ENCODE measurements at regions not wholly inside any gene's neighbourhood (a gene's known extent, or its start where the extent isn't known, plus 50 kb on each side); places are given as distances from the start of the nearest gene placed in this dataset.
"Not testable (repeated sequence)": the region's sequence is repeated elsewhere in the genome, so short reads cannot be mapped to it uniquely, and the experiment has no call there.

GRCh38 chr16:87206646-87207451 lies 110.3 kb downstream of the C16orf95 start:
- DNase-seq (no peak), ATAC-seq (no peak)
- intact Hi-C loops (cut with DNase I, micrococcal nuclease), result no loop called here

DNA sequence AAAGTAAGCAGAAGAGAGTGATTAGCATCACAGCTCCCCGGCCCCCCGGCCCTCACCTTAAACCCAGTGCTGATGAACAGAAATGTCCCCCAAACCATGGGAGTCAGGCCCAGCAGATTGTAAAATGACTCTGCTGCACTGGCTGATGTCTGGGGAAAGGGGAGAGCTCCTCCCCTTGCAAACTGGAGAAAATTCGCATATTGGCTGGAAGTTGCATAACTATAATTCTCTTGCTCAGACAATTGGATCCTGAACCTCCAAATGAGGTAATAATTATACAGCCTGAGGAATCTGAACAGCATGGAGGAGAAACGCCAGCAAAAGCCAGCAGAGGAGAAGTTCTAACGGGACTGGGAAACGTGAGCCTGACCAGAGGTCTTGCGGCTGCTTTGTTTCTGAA lies 109.7 kb downstream of the C16orf95 start:
- ATAC-seq (no peak), DNase-seq (no peak)
- intact Hi-C loops (cut with DNase I, micrococcal nuclease), result no loop called here

GRCh38 chr16:87207965-87208364 lies 109.2 kb downstream of the C16orf95 start:
- DNase-seq (no peak), ATAC-seq (no peak)
- intact Hi-C loops (cut with DNase I, micrococcal nuclease), result no loop called here

DNA sequence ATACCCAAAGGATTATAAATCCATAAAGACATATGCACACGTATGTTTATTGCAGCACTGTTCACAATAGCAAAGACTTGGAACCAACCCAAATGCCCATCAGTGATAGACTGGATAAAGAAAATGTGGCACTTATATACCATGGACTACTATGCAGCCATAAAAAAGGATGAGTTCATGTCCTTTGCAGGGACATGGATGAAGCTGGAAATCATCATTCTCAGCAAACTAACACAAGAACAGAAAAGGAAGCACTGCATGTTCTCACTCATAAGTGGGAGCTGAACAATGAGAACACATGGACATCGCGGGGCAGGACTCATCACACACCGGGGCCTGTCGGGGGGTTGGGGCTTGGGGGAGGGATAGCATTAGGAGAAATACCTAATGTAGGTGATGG lies 108.2 kb downstream of the C16orf95 start:
- ATAC-seq; intact Hi-C loops (cut with DNase I, micrococcal nuclease); DNase-seq: not testable (repeated sequence)

DNA sequence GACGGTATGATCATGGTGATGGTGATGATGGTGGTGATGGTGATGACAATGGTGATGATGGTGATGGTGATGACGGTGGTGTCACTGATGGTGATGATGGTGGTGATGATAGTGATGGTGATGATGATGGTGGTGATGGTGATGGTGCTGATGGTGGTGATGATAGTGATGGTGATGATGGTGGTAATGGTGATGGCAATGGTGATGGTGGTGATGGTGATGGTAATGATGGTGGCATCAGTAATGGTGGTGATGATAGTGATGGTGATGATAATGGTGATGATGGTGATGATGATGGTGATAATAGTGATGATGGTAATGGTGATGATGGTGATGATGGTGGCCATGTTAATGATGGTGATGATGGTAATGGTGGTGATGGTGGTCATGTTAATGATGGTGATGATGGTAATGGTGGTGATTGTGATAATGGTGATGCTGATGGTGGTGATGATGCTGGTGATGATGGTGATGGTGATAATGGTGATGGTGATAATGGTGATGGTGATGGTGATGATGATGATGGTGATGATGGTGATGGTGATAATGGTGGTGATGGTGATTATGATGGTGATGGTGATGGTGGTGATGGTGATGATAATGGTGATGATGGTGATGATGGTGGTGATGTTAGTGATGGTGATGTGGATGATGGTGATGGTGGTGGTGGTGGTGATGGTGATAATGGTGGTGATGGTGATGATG lies 107.2 kb downstream of the C16orf95 start:
- ATAC-seq, result no peak
- intact Hi-C loops (cut with DNase I, micrococcal nuclease), result loop anchor here in 1 of 2 donors (10.0 kb wide), 1 partner anchor 65 kb away; no protein-coding TSS in a partner anchor
- no peak for DNase-seq

DNA sequence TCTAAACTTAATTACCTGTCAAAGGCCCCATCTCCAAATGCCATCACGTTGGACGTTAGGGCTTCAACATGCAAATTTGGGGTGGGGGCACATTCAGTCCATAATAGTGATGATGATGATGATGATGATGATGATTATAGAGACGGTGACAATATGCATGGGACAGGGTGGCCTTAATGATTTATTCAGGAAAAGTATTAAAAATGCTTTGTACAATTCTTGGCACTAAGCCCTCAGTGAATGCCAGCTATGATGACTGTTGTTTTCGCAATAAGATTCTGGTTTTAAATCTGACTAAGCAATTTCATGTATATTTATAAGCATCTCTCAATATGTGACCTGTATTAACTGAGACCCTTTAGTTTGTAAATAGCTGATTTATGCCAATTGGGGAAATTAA lies 106.3 kb downstream of the C16orf95 start:
- intact Hi-C loops (cut with DNase I, micrococcal nuclease), result loop anchor here in 1 of 2 donors (10.0 kb wide), 1 partner anchor 64 kb away; no protein-coding TSS in a partner anchor
- DNase-seq, result no peak
- no peak for ATAC-seq

DNA sequence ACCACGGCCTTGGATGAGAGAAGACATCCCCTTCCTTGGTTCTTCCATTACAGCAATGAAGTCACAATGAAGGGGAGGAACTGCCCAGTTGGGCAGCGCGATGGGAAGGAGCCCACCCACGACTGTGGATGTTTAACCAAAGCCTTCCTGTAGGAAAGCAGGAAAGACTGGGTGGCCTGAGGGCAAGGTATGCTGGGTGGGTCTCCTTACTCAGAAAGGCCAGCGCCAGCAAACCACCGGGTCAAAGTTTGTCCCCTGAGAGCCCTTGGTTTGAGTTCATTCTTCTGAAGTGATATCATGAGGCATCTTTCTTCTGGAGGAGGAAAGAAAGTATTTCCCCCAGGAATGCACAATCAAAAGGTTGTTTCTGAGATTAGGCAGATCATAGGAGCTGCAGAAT lies 105.2 kb downstream of the C16orf95 start:
- DNase-seq (no peak), ATAC-seq (no peak)
- intact Hi-C loops (cut with DNase I, micrococcal nuclease), result loop anchor here in 1 of 2 donors (10.0 kb wide), 1 partner anchor 63 kb away; no protein-coding TSS in a partner anchor

DNA sequence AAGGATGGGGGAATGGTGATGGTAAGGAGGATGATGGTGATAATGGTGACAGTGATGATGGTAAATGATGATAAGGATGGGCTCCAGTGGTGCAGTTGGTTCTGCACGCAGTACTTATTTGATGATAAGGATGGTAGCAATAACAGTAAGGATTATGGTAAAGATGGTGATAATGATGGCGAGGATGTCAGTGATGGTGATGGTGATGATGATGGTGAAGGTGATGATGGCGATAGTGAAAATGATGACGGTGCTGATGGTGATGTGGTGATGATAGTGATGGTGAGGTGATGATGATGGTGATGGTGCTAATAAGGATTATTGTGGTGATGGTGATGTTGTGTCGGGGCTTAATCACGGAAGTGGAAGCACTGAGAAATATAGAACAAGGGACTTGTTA lies 103.7 kb downstream of the C16orf95 start:
- intact Hi-C loops (cut with DNase I, micrococcal nuclease), result loop anchor here in 1 of 2 donors (10.0 kb wide), 1 partner anchor 61 kb away; no protein-coding TSS in a partner anchor
- ATAC-seq (no peak), DNase-seq (no peak)

- ATAC-seq (no peak), DNase-seq (no peak)
- intact Hi-C loops (cut with DNase I, micrococcal nuclease), result loop anchor here in 1 of 2 donors (10.0 kb wide), 1 partner anchor 59 kb away; no protein-coding TSS in a partner anchor
Observed at GRCh38 chr16:87216148-87216840, 100.9 kb downstream of the C16orf95 start.

DNA sequence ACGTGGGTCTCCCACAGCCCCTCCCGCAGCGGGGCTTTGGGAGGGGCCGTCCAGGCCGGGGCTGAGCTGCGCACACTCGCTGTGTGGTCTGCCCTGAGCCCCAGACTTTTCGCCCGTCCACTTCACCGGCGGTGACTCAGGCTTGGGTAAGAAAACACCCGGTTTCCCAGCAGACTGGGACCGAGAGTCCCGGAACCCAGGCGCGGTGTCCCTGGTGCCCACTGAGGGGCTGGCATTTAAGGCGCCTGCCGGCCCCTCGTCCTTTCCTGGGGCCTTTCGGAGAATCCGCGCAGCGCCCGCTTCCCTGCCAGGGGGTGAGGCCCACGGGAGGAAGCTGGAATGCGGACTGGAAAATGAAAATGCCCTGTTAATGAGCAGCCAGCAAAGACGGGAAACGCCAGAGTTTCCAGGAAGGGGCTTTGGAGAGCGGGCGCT lies 100.3 kb downstream of the C16orf95 start:
- DNase-seq, result no peak
- intact Hi-C loops (cut with DNase I, micrococcal nuclease), result loop anchor here in 1 of 2 donors (10.0 kb wide), 1 partner anchor 58 kb away; no protein-coding TSS in a partner anchor
- no peak for ATAC-seq

DNA sequence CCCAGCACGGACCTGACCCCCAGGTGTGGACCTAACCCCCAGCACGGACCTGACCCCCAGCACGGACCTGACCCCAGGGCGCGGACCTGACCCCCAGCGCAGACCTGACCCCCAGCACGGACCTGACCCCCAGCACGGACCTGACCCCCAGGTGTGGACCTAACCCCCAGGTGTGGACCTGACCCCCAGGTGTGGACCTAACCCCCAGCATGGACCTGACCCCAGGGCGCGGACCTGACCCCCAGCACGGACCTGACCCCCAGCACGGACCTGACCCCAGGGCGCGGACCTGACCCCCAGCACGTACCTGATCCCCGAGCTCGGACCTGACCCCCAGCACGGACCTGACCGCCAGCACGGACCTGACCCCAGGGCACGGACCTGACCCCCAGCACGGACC lies 99.4 kb downstream of the C16orf95 start:
- DNase-seq, ATAC-seq: not testable (repeated sequence)
- intact Hi-C loops (cut with DNase I, micrococcal nuclease), result loop anchor here in 1 of 2 donors (10.0 kb wide), 1 partner anchor 57 kb away; no protein-coding TSS in a partner anchor

DNA sequence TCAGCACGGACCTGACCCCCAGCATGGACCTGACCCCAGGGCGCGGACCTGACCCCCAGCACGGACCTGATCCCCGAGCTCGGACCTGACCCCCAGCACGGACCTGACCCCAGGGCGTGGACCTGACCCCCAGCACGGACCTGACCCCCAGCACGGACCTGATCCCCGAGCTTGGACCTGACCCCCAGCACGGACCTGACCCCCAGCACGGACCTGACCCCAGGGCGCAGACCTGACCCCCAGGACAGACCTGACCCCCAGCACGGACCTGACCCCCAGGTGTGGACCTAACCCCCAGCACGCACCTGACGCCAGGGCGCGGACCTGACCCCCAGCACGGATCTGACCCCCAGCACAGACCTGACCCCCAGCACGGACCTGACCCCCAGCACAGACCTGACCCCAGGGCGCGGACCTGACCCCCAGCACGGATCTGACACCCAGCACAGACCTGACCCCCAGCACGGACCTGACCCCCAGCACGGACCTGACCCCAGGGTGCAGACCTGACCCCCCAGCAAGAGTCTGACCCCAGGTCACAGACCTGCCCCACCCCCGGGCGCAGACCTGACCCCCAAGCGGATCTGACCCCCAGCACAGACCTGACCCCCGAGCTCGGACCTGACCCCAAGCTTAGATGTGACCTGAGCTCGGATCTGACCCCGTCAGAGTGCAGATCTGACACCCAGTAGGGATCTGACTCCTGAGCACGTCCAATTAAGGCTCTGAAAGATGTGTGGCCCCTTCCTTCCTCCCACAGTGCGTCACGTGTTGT lies 98.7 kb downstream of the C16orf95 start:
- intact Hi-C loops (cut with DNase I, micrococcal nuclease), result loop anchor here in 1 of 2 donors (10.0 kb wide), 1 partner anchor 56 kb away; no protein-coding TSS in a partner anchor
- DNase-seq, result no peak
- no peak for ATAC-seq

GRCh38 chr16:87219287-87219909 lies 97.8 kb downstream of the C16orf95 start:
- ATAC-seq (no peak), DNase-seq (no peak)
- intact Hi-C loops (cut with DNase I, micrococcal nuclease), result loop anchor here in 1 of 2 donors (10.0 kb wide), 1 partner anchor 55 kb away; no protein-coding TSS in a partner anchor

- DNase-seq (no peak), ATAC-seq (no peak)
- intact Hi-C loops (cut with DNase I, micrococcal nuclease), result no loop called here
Observed at GRCh38 chr16:87221633-87222032, 95.6 kb downstream of the C16orf95 start.

DNA sequence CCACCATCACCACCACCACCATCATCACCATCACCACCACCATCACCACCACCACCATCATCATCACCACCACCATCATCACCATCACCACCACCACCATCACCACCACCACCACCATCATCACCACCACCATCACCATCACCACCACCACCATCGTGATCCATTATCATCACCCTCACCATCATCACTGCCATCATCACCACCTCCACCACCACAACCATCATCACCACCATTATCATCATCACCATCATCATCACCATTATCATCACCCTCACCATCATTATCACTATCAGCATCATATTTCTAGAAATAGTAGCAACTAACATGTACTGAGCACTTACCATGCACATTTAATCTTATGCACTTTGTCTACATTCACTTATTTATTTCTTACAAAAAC lies 94.9 kb downstream of the C16orf95 start:
- DNase-seq (no peak), ATAC-seq (no peak)
- intact Hi-C loops (cut with DNase I, micrococcal nuclease), result no loop called here

DNA sequence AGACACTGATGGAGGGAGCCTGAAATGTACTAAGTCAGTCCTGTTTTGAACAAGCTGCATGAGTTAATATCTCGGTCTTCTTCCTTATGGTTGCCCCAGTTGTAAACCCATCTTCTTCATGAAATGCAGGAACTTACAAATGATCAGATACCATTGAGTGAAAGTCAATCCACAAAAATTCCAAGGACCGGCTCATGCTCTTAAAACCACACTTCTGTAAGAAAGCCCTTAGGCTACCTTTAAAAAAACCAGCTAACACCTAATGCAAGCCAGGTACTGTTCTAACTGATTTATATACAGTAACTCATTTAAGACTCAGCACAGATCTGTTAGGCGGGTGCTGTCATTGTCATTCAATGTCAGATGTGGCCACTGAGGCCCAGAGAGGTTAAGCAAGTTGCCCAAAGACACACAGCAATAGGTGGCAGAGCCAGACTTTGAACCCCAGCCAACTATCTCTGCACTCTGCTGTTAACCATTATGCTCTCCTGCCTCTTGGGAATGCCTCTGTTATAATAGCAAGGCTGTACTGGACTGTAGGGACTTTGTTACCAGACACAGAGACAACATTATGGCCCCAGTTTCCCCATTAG lies 93.4 kb downstream of the C16orf95 start:
- no peak for ATAC-seq
- intact Hi-C loops (cut with DNase I, micrococcal nuclease), result no loop called here
- no peak for DNase-seq

- DNase-seq (no peak), ATAC-seq (no peak)
- intact Hi-C loops (cut with DNase I, micrococcal nuclease), result no loop called here
Observed at GRCh38 chr16:87226926-87227295, 90.3 kb downstream of the C16orf95 start.

Measured in left colon (tissue), 2 donors.